ENCODE measurements at regions not wholly inside any gene's neighbourhood (a gene's known extent, or its start where the extent isn't known, plus 50 kb on each side); places are given as distances from the start of the nearest gene placed in this dataset.

GRCh38 chr13:100754459-100754858 lies 79.9 kb upstream of the TMTC4 start:
- DNase-seq = no peak

- no peak for DNase-seq
Measured at GRCh38 chr13:100753376-100753775, 78.8 kb upstream of the TMTC4 start.

- no peak for DNase-seq
Measured at GRCh38 chr13:100751826-100752225, 77.2 kb upstream of the TMTC4 start.

- DNase-seq = no peak
Measured at GRCh38 chr13:100746953-100747683, 72.5 kb upstream of the TMTC4 start.

- DNase-seq = no peak
Measured at GRCh38 chr13:100738176-100738855, 63.7 kb upstream of the TMTC4 start.

- no peak for DNase-seq
Measured at GRCh38 chr13:100735494-100735893, 60.9 kb upstream of the TMTC4 start.

- DNase-seq = no peak
Measured at GRCh38 chr13:100734194-100734720, 59.7 kb upstream of the TMTC4 start.

GRCh38 chr13:100733261-100733660 lies 58.7 kb upstream of the TMTC4 start:
- no peak for DNase-seq

- no peak for DNase-seq
Measured at GRCh38 chr13:100728201-100728600, 53.6 kb upstream of the TMTC4 start.

- DNase-seq = peak; percentile 22
Measured at GRCh38 chr13:100725472-100725871, 50.9 kb upstream of the TMTC4 start.

- DNase-seq = no peak
Measured at GRCh38 chr13:100724568-100724967, 50.0 kb upstream of the TMTC4 start.

Measured in right hindlimb (tissue), 1 donor.